Neuronal stem cell (in vitro differentiated cells): ENCODE measurements at regions not wholly inside any gene's neighbourhood (a gene's known extent, or its start where the extent isn't known, plus 50 kb on each side); places are given as distances from the start of the nearest gene placed in this dataset.

Experiments used
- DNase-seq: peaks from one replicate; pipeline ENCODE4 v3.0.0-alpha.2; 2013; ENCODE audit warnings: low spot score
- H2AFZ ChIP-seq: one replicate; pipeline ENCODE4 v1.6.1; 2013; ENCODE audit warnings: mild to moderate bottlenecking, low read length, inconsistent platforms
- H2AK5ac ChIP-seq: 2 replicates; pipeline ENCODE4 v1.6.1; 2013; ENCODE audit warnings: low read depth, mild to moderate bottlenecking, inconsistent platforms, low read length, moderate library complexity, mixed read lengths
- H2BK120ac ChIP-seq: 2 replicates; pipeline ENCODE4 v1.6.1; 2013; ENCODE audit warnings: low read depth, mild to moderate bottlenecking, inconsistent platforms, low read length, moderate library complexity, mixed read lengths
- H2BK12ac ChIP-seq: one replicate; pipeline ENCODE4 v1.6.1; 2013; ENCODE audit warnings: low read length, inconsistent platforms
- H2BK15ac ChIP-seq: 2 replicates; pipeline ENCODE4 v1.6.1; 2013; ENCODE audit warnings: mild to moderate bottlenecking, low read length, inconsistent platforms, mixed read lengths
- H2BK5ac ChIP-seq: one replicate; pipeline ENCODE4 v1.6.1; 2013; ENCODE audit warnings: inconsistent platforms, mild to moderate bottlenecking, low read length, moderate library complexity
- H3K14ac ChIP-seq: one replicate; pipeline ENCODE4 v1.6.1; 2013; ENCODE audit warnings: low read length, inconsistent platforms
- H3K18ac ChIP-seq: 2 replicates; pipeline ENCODE4 v1.6.1; 2013; ENCODE audit warnings: low read length, inconsistent platforms
- H3K23ac ChIP-seq: 2 replicates; pipeline ENCODE4 v1.6.1; 2013; ENCODE audit warnings: low read depth, mild to moderate bottlenecking, mixed read lengths, low read length, inconsistent platforms; ENCODE audit not compliant: poor library complexity
- H3K27ac ChIP-seq: replicated peaks from 3 replicates; pipeline ENCODE4 v1.5.1; 2013; ENCODE audit warnings: low read length, inconsistent platforms
- H3K27me3 ChIP-seq, 3 experiments: 2 replicates each; pipeline ENCODE4 v1.6.1; 2013; ENCODE audit warnings: low read length in 3 of 3, mild to moderate bottlenecking in 2 of 3, inconsistent platforms in 1 of 3, low read depth in 1 of 3, mixed read lengths in 1 of 3, moderate library complexity in 1 of 3; ENCODE audit not compliant: control insufficient read depth in 3 of 3, insufficient read depth in 3 of 3
- H3K36me3 ChIP-seq, 2 donors: replicated peaks in 1 of 2; 2 replicates each; pipeline ENCODE4 v1.6.1; 2013; ENCODE audit warnings: low read length in 2 of 2; ENCODE audit not compliant: control insufficient read depth in 2 of 2, insufficient read depth in 2 of 2
- H3K4ac ChIP-seq: 2 replicates; pipeline ENCODE4 v1.6.1; 2013; ENCODE audit warnings: inconsistent platforms, mild to moderate bottlenecking, low read length, moderate library complexity
- H3K4me1 ChIP-seq, 2 donors: 1 replicate in 1 of 2; 2 replicates in 1 of 2; pipeline ENCODE4 v1.6.1; 2013; ENCODE audit warnings: low read length in 2 of 2, low read depth in 1 of 2; ENCODE audit not compliant: control insufficient read depth in 2 of 2, insufficient read depth in 1 of 2
- H3K4me2 ChIP-seq: one replicate; pipeline ENCODE4 v1.6.1; 2013; ENCODE audit warnings: mild to moderate bottlenecking, low read length, inconsistent platforms; ENCODE audit not compliant: insufficient read depth, poor library complexity, severe bottlenecking
- H3K4me3 ChIP-seq, 2 donors: 2 replicates each; pipeline ENCODE4 v1.5.1; 2013; ENCODE audit warnings: low read length in 2 of 2, mild to moderate bottlenecking in 2 of 2, inconsistent platforms in 1 of 2, moderate library complexity in 1 of 2
- H3K79me1 ChIP-seq: one replicate; pipeline ENCODE4 v1.6.1; 2013; ENCODE audit warnings: low read depth, mild to moderate bottlenecking, inconsistent platforms, low read length, moderate library complexity
- H3K9ac ChIP-seq: one replicate; pipeline ENCODE4 v1.6.1; 2013; ENCODE audit warnings: mild to moderate bottlenecking, low read depth, low read length, inconsistent platforms; ENCODE audit not compliant: poor library complexity
- H3K9me3 ChIP-seq, 2 donors: replicated peaks in 1 of 2; 2 replicates each; pipeline versions ENCODE3 to v1.6.1; 2013; ENCODE audit warnings: low read length in 2 of 2, mild to moderate bottlenecking in 2 of 2, inconsistent platforms in 1 of 2, low read depth in 1 of 2, mixed read lengths in 1 of 2, moderate library complexity in 1 of 2; ENCODE audit not compliant: control insufficient read depth in 2 of 2, insufficient read depth in 1 of 2
- H4K8ac ChIP-seq: one replicate; pipeline ENCODE4 v1.6.1; 2013; ENCODE audit warnings: low read depth, mild to moderate bottlenecking, inconsistent platforms, low read length, moderate library complexity
- H4K91ac ChIP-seq: one replicate; pipeline ENCODE4 v1.6.1; 2013; ENCODE audit warnings: low read length, low read depth, mild to moderate bottlenecking, inconsistent platforms; ENCODE audit not compliant: poor library complexity
- WGBS, 2 donors: extraction: QIAGEN DNeasy Blood & Tissue Kit; methylation state at CpG; one replicate each; pipeline ENCODE4 v1.1.7; 2013; ENCODE audit warnings: missing lambda C conversion rate in 2 of 2, mixed read lengths in 1 of 2; ENCODE audit not compliant: insufficient read length in 2 of 2, insufficient replicate concordance in 1 of 2; ENCODE audit errors: extremely low coverage in 2 of 2; 5-methylcytosine and 5-hydroxymethylcytosine counted together

DNA sequence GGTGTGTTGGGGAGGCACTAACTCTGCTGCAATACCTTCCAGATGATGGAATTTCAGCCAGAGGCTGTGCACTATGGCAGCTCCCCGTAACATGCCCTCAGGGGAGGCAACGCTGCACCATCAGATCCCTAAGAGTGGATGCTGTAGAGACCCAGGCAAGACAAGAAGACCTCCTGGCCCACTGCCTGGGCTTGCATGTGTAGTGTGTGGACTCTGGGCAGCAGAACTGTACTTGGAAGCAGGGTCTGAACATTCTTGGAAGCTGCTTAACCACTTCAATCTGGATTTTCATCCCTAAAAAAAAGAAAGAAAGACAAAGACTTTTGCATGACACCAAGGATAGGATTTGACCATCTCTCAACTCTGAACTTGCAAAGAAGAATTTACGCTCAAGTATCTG, 297.5 kb upstream of the NRP1 start:
- H3K23ac ChIP-seq = no peak overlapping the region
- H3K9ac ChIP-seq = no peak overlapping the region
- H4K91ac ChIP-seq = no peak overlapping the region
- peak overlapping the region; percentile 73 for H2BK12ac ChIP-seq
- H2BK120ac ChIP-seq = no peak overlapping the region
- no peak overlapping the region for H2BK15ac ChIP-seq
- H3K36me3 ChIP-seq = no peaks in the 10 kb centered on the region
- no peaks in the 10 kb centered on the region for H3K9me3 ChIP-seq
- no peak overlapping the region for H4K8ac ChIP-seq
- peak overlapping the region; percentile 23 for H2AFZ ChIP-seq
- H3K4me3 ChIP-seq = no peak overlapping the region
- H3K14ac ChIP-seq = peak overlapping the region; percentile 63
- peak overlapping the region; percentile 52 for H3K18ac ChIP-seq
- WGBS, 2 donors = no CpG with 5 or more reads among the region's 3 CpGs
- H3K4me2 ChIP-seq = no peak overlapping the region
- H2AK5ac ChIP-seq = no peak overlapping the region
- H3K4me1 ChIP-seq = peaks cover 0 to 4% of the 10 kb centered on the region in 2 donors
- no peaks in the 10 kb centered on the region for H3K27me3 ChIP-seq
- no peak overlapping the region for H3K4ac ChIP-seq
- no peaks in the 10 kb centered on the region for H3K79me1 ChIP-seq
- no peak overlapping the region for H2BK5ac ChIP-seq
- H3K27ac ChIP-seq = no peak overlapping the region
- no peak for DNase-seq

DNA sequence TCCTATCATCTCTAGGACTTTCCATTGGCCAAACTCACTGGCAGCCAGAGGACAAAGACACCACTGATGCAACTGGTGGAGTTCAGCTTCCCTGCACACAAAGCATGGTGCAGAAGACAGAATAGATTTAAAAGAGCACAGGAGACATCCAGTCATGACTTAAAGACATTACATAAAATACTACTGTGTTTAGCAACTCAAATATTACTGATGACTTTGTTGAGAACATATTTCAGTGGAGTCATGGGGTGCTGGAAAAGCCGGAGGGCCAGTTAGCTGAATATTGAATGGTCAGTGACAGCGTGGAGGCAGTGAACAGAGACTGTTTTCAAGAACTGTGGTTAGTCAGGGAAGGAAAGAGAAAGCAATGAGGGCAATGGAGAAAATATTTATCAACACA, 296.3 kb upstream of the NRP1 start:
- Histone ChIP-seq H3K9me3 (no peaks in the 10 kb centered on the region), H2BK120ac (no peak overlapping the region), H2BK5ac (no peak overlapping the region), H2AK5ac (no peak overlapping the region), H3K14ac (no peak overlapping the region), H3K4me3 (no peak overlapping the region), H3K36me3 (no peaks in the 10 kb centered on the region), H2BK15ac (no peak overlapping the region), H3K27ac (no peak overlapping the region), H3K23ac (no peak overlapping the region), H4K8ac (no peak overlapping the region), H4K91ac (no peak overlapping the region), H3K79me1 (no peaks in the 10 kb centered on the region), H3K9ac (no peak overlapping the region), H3K18ac (no peak overlapping the region), H2AFZ (no peak overlapping the region), H2BK12ac (no peak overlapping the region), H3K4me2 (no peak overlapping the region), H3K4ac (no peak overlapping the region), H3K27me3 (no peaks in the 10 kb centered on the region), H3K4me1 (peaks cover 0 to 4% of the 10 kb centered on the region in 2 donors)
- WGBS, 2 donors = no CpG with 5 or more reads among the region's 2 CpGs
- no peak for DNase-seq

DNA sequence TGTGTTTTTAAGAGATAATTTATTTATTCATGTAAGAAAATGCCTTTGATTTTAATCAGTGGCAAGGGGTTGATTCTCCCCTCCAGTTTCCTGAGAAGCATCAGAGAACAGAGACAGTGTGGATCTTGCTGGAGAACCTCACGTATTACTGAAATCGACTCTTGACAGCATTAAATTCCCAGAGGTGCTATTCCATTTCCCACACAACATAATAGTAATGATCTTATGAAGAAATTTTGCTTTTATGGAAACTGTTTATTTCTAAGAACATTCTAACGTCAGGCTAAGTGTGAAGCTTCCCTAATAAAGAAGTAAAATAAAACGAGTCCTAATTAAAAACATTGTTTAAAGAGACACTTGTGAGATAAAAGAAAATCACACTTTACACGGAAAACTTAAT, 293.1 kb upstream of the NRP1 start:
- Histone ChIP-seq H2BK120ac (no peak overlapping the region), H4K8ac (no peak overlapping the region), H2BK5ac (no peak overlapping the region), H2BK15ac (no peak overlapping the region), H3K4me2 (no peak overlapping the region), H3K4ac (no peak overlapping the region), H3K23ac (no peak overlapping the region), H3K4me3 (no peak overlapping the region), H3K18ac (no peak overlapping the region), H3K27me3 (no peaks in the 10 kb centered on the region), H2AFZ (no peak overlapping the region), H3K36me3 (no peaks in the 10 kb centered on the region), H2BK12ac (no peak overlapping the region), H3K79me1 (no peaks in the 10 kb centered on the region), H3K4me1 (peaks cover 0 to 4% of the 10 kb centered on the region in 2 donors), H3K9me3 (no peaks in the 10 kb centered on the region), H3K27ac (no peak overlapping the region), H4K91ac (no peak overlapping the region), H3K9ac (no peak overlapping the region), H2AK5ac (no peak overlapping the region), H3K14ac (no peak overlapping the region)
- DNase-seq = no peak
- no CpG with 5 or more reads among the region's 5 CpGs for WGBS, 2 donors

DNA sequence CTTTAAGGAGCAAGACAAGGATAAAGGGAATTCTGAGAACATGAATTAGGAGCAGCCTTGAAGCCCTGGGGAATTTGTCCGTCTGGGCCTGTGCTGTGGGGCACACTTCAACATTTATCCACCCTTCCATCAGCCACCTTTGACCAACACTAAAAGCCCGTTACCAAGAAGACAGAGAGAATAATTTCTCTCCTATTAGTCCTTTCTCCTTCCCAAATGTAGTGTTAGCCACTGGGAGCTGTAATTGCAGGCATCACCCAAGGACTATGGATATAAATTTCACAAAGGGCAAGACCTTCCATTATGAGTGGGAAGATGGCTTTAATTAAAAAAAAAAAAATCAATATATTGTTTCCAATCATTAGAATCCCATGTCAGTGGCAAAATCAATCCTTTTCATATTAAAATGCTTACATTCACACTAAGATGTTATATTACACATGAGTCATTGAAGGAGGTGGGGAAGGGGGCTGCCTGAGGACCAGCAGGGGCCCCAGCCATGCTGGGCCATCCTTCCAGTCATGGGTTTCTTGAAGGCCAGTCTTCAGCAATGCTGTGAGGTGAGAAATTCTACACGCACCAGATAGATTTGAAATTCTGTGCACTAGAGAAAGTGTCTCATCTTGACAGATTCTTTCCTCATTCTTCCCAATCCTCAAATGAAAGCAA, 292.5 kb upstream of the NRP1 start:
- Histone ChIP-seq H3K4ac (no peak overlapping the region), H3K27me3 (no peaks in the 10 kb centered on the region), H3K27ac (no peak overlapping the region), H2AK5ac (no peak overlapping the region), H4K91ac (no peak overlapping the region), H2BK120ac (no peak overlapping the region), H3K9me3 (no peaks in the 10 kb centered on the region), H2AFZ (no peak overlapping the region), H3K18ac (no peak overlapping the region), H3K36me3 (no peaks in the 10 kb centered on the region), H2BK12ac (no peak overlapping the region), H3K4me1 (peaks cover 0 to 4% of the 10 kb centered on the region in 2 donors), H2BK5ac (no peak overlapping the region), H2BK15ac (no peak overlapping the region), H3K14ac (no peak overlapping the region), H3K4me2 (no peak overlapping the region), H4K8ac (no peak overlapping the region), H3K4me3 (no peak overlapping the region), H3K9ac (no peak overlapping the region), H3K79me1 (no peaks in the 10 kb centered on the region), H3K23ac (no peak overlapping the region)
- no CpG with 5 or more reads among the region's 3 CpGs for WGBS, 2 donors
- no peak for DNase-seq
